ENCODE measurements at regions not wholly inside any gene's neighbourhood (a gene's known extent, or its start where the extent isn't known, plus 50 kb on each side); places are given as distances from the start of the nearest gene placed in this dataset.

DNA sequence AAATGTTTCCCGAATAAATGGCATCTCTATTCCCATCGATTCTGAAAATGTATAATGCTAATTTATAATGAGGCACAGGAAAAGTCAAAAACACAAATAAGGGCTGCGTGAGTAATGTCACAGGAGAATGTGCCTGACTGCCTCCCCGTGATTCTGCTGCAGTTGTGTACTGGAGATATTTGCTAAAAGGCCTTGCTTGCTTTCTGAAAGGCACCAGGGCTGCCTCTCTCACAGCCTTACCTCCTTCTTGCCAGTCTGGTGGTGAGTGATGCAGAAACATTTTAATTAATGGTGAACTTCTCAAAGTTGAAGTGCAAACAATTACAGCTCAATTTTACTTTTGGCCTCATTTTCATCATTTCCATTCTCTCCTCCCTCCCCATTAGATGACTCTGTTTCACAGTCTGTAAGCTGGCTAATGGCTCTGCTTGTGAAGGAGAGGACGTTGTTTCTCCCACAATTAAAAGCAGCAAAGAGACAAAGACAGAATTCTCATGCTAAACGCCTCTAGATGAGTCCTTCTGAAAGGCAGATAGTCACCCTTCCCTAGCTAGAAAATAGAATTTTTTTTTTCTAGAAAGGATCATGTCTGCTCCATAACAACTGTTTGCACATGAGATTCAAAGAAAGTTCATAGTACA lies 377.6 kb downstream of the MDFIC start:
- H3K9me3 ChIP-seq, result no peaks in the 10 kb centered on the region
- H3K36me3 ChIP-seq, result no peaks in the 10 kb centered on the region
- DNase-seq (no peak), ATAC-seq (no peak)
- H3K4me3 ChIP-seq, result no peak overlapping the region
- TF ChIP-seq, protein P1, sequence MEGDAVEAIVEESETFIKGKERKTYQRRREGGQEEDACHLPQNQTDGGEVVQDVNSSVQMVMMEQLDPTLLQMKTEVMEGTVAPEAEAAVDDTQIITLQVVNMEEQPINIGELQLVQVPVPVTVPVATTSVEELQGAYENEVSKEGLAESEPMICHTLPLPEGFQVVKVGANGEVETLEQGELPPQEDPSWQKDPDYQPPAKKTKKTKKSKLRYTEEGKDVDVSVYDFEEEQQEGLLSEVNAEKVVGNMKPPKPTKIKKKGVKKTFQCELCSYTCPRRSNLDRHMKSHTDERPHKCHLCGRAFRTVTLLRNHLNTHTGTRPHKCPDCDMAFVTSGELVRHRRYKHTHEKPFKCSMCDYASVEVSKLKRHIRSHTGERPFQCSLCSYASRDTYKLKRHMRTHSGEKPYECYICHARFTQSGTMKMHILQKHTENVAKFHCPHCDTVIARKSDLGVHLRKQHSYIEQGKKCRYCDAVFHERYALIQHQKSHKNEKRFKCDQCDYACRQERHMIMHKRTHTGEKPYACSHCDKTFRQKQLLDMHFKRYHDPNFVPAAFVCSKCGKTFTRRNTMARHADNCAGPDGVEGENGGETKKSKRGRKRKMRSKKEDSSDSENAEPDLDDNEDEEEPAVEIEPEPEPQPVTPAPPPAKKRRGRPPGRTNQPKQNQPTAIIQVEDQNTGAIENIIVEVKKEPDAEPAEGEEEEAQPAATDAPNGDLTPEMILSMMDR (IDR thresholded peaks at IDR 0.05), result no peak
- H3K27me3 ChIP-seq (ENCODE audit: low read depth), result no peaks in the 10 kb centered on the region
- intact Hi-C loops (cut with DNase I), result no loop called here
- H3K27ac ChIP-seq, result no peak overlapping the region
- H3K4me1 ChIP-seq, result peaks cover 8% of the 10 kb centered on the region

GRCh38 chr7:115297656-115298055 lies 375.8 kb downstream of the MDFIC start:
- TF ChIP-seq, protein P1 (IDR thresholded peaks at IDR 0.05), result no peak
- peak in 1 of 2 donors; percentile 23 for ATAC-seq
- Histone ChIP-seq H3K27ac (no peak overlapping the region), H3K4me3 (no peak overlapping the region), H3K4me1 (peaks cover 8% of the 10 kb centered on the region), H3K36me3 (no peaks in the 10 kb centered on the region), H3K9me3 (no peaks in the 10 kb centered on the region), H3K27me3 (ENCODE audit: low read depth) (no peaks in the 10 kb centered on the region)
- intact Hi-C loops (cut with DNase I), result no loop called here
- DNase-seq, result no peak

- H3K4me1 ChIP-seq, result no peaks in the 10 kb centered on the region
- intact Hi-C loops (cut with DNase I), result no loop called here
- TF ChIP-seq, protein P1 (IDR thresholded peaks at IDR 0.05), result no peak
- H3K27ac ChIP-seq, result no peak overlapping the region
- H3K4me3 ChIP-seq, result no peak overlapping the region
- no peaks in the 10 kb centered on the region for H3K27me3 ChIP-seq (ENCODE audit: low read depth)
- ATAC-seq (no peak), DNase-seq (no peak)
- no peaks in the 10 kb centered on the region for H3K36me3 ChIP-seq
- no peaks in the 10 kb centered on the region for H3K9me3 ChIP-seq
Observed at GRCh38 chr7:115293628-115294240, 371.8 kb downstream of the MDFIC start.

GRCh38 chr7:115292381-115292780 lies 370.5 kb downstream of the MDFIC start:
- H3K27ac ChIP-seq, result no peak overlapping the region
- no peak overlapping the region for H3K4me3 ChIP-seq
- H3K4me1 ChIP-seq, result no peaks in the 10 kb centered on the region
- no peaks in the 10 kb centered on the region for H3K36me3 ChIP-seq
- intact Hi-C loops (cut with DNase I), result no loop called here
- no peaks in the 10 kb centered on the region for H3K9me3 ChIP-seq
- ATAC-seq, result no peak
- DNase-seq, result no peak
- H3K27me3 ChIP-seq (ENCODE audit: low read depth), result no peaks in the 10 kb centered on the region
- TF ChIP-seq, protein P1 (IDR thresholded peaks at IDR 0.05), result no peak

DNA sequence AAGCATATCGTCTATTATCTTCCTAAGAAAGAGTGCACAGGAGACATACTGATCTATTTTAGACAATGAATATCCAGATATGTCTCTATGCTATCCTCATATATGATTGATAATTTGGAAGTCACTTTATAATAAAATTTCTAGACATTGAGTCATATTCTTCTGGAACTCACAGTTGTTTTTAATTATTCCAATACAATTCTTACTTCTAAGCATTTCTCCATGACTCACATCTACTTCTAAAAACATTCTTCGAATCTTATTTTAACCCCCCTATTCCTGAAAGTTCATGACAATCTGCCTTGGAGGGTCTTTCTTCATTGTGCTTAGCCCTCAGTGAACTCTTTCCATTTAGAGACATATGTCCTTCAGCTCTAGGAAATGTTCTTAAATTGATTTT lies 368.1 kb downstream of the MDFIC start:
- no peak overlapping the region for H3K27ac ChIP-seq
- H3K4me1 ChIP-seq, result no peaks in the 10 kb centered on the region
- DNase-seq (no peak), ATAC-seq (no peak)
- no peaks in the 10 kb centered on the region for H3K9me3 ChIP-seq
- TF ChIP-seq, protein P1 (IDR thresholded peaks at IDR 0.05), result no peak
- H3K27me3 ChIP-seq (ENCODE audit: low read depth), result no peaks in the 10 kb centered on the region
- no peaks in the 10 kb centered on the region for H3K36me3 ChIP-seq
- intact Hi-C loops (cut with DNase I), result no loop called here
- no peak overlapping the region for H3K4me3 ChIP-seq

All from lower lobe of right lung (tissue), 2 donors.